ENCODE measurements at regions not wholly inside any gene's neighbourhood (a gene's known extent, or its start where the extent isn't known, plus 50 kb on each side); places are given as distances from the start of the nearest gene placed in this dataset.

DNA sequence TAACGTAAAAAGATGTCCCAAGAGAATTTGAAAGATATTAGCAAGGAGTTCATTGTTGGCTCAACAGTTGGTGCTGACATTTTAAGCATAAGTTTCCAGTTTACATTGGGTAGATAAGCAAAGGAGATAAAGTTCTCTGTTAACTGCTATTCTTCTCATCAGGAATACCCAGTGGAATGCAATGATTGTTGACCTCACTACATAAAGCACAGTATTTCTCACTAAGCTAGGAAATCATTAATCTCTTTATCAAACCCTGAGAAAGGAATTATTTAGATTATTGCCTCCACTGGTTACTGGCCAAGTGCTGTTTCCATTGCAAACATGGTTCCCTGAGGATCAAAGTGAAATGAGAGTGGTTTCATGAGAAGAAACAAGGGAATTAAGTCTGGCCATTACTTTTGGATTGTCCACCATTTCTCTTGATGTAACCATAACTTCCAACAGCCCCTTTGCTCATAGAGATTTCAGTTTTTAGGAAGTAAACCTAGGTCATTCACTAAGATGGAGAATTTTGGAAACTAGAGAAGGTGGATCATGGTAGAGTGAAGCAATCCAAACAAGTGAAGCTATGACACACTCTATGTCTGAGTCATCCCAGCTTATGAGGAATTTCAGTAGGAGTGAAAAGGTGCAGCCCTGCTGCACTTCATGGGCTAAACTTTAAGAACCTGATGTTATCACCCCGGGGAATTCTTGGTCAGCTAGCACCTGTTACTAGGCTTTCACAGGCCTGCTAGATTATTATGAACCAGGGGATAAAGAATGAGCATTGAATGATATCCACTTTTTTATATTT is 163.4 kb downstream of the AREG start:
- H3K4me3 ChIP-seq: no peak overlapping the region

DNA sequence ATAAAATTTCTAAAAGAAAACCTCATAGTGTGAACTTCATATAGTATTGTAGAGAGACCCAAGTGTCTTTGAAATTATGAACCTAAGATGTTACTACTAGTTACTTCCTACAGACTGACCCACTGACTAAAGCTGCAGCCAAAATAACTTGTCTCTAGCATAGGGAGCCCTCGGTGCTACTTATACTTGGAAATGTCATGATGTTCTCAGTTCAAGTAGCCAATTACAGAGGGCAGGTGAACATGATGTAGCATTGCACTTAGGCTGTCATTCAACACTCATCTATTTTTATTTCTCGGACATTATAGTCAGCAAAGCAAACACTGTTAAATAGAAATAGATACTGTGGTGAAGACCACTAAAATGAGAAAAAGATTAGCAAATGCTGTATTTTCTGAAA is 165.6 kb downstream of the AREG start:
- Histone ChIP-seq H3K27ac (no peak overlapping the region), H3K4me1 (no peaks in the 10 kb centered on the region), H3K27me3 (no peaks in the 10 kb centered on the region), H3K36me3 (ENCODE audit: low read depth, missing control alignments) (no peaks in the 10 kb centered on the region), H3K9me3 (no peaks in the 10 kb centered on the region), H3K4me3 (no peak overlapping the region)
- 81 to 97% methylated on average over 2 of the region's 2 CpGs for WGBS, 2 donors
- intact Hi-C loops (cut with DNase I; ENCODE audit: low total_unique reads): no loop called here
- TF ChIP-seq POLR2A (IDR thresholded peaks at IDR 0.05): no peak
- TF ChIP-seq, protein P1, sequence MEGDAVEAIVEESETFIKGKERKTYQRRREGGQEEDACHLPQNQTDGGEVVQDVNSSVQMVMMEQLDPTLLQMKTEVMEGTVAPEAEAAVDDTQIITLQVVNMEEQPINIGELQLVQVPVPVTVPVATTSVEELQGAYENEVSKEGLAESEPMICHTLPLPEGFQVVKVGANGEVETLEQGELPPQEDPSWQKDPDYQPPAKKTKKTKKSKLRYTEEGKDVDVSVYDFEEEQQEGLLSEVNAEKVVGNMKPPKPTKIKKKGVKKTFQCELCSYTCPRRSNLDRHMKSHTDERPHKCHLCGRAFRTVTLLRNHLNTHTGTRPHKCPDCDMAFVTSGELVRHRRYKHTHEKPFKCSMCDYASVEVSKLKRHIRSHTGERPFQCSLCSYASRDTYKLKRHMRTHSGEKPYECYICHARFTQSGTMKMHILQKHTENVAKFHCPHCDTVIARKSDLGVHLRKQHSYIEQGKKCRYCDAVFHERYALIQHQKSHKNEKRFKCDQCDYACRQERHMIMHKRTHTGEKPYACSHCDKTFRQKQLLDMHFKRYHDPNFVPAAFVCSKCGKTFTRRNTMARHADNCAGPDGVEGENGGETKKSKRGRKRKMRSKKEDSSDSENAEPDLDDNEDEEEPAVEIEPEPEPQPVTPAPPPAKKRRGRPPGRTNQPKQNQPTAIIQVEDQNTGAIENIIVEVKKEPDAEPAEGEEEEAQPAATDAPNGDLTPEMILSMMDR (IDR thresholded peaks at IDR 0.05): no peak
- DNase-seq: no peak

More for the DNA sequence above, 163.4 kb downstream of the AREG start:
- WGBS, 2 donors: 85 to 87% methylated on average over 2 of the region's 2 CpGs
- no peak overlapping the region for H3K27ac ChIP-seq
- intact Hi-C loops (cut with DNase I; ENCODE audit: low total_unique reads): no loop called here
- H3K9me3 ChIP-seq: no peaks in the 10 kb centered on the region
- DNase-seq: no peak
- H3K36me3 ChIP-seq (ENCODE audit: low read depth, missing control alignments): no peaks in the 10 kb centered on the region
- TF ChIP-seq POLR2A (IDR thresholded peaks at IDR 0.05): no peak
- TF ChIP-seq, protein P1 (IDR thresholded peaks at IDR 0.05): no peak
- no peaks in the 10 kb centered on the region for H3K27me3 ChIP-seq
- H3K4me1 ChIP-seq: no peaks in the 10 kb centered on the region

DNA sequence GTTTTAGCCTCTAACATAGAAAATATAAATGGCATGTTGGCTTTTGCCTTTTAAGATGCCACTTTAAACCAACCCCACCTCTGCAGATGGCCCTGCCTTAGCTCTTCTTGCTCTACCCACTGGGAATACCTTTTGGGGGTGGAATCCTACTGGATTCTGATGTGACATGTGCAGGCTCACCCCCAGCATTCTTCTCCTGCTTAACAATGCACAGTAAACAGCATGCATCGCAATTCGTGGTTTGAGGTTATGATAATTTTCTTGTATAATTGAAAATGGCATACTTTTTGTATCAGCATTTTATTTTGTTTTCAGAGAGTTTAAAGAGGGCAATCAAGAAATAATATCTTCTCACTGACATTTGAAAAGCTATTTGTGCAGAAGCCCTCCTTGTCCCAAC is 167.9 kb downstream of the AREG start:
- H3K27me3 ChIP-seq: no peaks in the 10 kb centered on the region
- 89 to 97% methylated on average over 2 of the region's 2 CpGs for WGBS, 2 donors
- no peak overlapping the region for H3K4me3 ChIP-seq
- TF ChIP-seq, protein P1 (IDR thresholded peaks at IDR 0.05): no peak
- TF ChIP-seq POLR2A (IDR thresholded peaks at IDR 0.05): no peak
- H3K27ac ChIP-seq: no peak overlapping the region
- no peaks in the 10 kb centered on the region for H3K4me1 ChIP-seq
- DNase-seq: no peak
- intact Hi-C loops (cut with DNase I; ENCODE audit: low total_unique reads): no loop called here
- H3K9me3 ChIP-seq: no peaks in the 10 kb centered on the region
- H3K36me3 ChIP-seq (ENCODE audit: low read depth, missing control alignments): no peaks in the 10 kb centered on the region

DNA sequence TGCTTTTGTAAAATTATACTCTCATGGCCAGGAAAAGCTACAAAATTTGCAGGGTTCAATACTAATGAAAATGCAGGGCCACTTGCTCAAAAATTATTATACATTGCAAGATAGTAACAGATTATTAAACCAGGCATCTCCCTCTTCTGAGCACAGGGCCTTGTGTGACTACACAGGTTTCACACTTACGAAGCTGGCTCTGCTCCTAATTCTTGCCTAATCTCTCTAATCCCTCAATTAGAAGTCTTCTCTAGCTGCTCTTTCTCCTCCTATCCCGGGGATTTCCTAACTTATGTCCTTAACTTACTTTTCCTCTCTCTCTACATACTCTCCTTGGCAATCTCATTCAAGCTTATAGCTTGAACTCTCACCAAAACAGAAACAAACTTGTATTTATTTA is 168.3 kb downstream of the AREG start:
- H3K9me3 ChIP-seq: no peaks in the 10 kb centered on the region
- WGBS, 2 donors: 84 to 86% methylated on average over 2 of the region's 2 CpGs
- no peak overlapping the region for H3K4me3 ChIP-seq
- no peaks in the 10 kb centered on the region for H3K4me1 ChIP-seq
- DNase-seq: no peak
- H3K36me3 ChIP-seq (ENCODE audit: low read depth, missing control alignments): no peaks in the 10 kb centered on the region
- TF ChIP-seq, protein P1 (IDR thresholded peaks at IDR 0.05): no peak
- TF ChIP-seq POLR2A (IDR thresholded peaks at IDR 0.05): no peak
- no peak overlapping the region for H3K27ac ChIP-seq
- intact Hi-C loops (cut with DNase I; ENCODE audit: low total_unique reads): no loop called here
- H3K27me3 ChIP-seq: no peaks in the 10 kb centered on the region

DNA sequence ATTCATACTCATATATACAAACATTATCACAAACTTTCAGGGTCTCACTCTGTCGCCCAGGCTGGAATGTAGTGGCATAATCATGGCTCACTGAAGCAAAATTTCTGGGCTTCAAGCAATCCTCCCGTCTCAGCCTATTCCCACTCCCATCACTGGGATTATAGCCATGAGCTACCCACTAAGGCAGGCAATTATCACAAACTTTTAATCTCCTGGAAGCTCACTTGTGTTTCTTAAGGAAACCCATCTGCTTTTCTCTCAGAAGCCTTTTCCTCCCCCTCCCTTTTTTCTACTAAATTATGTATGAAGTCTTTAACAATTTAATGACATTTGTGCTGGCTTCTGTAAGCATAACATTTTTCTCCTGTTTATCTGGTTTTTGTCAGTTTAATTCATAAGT is 170.5 kb downstream of the AREG start:
- no peak overlapping the region for H3K4me3 ChIP-seq
- no peak for DNase-seq
- intact Hi-C loops (cut with DNase I; ENCODE audit: low total_unique reads): no loop called here
- no peaks in the 10 kb centered on the region for H3K4me1 ChIP-seq
- H3K27me3 ChIP-seq: no peaks in the 10 kb centered on the region
- H3K36me3 ChIP-seq (ENCODE audit: low read depth, missing control alignments): no peaks in the 10 kb centered on the region
- 43 to 54% methylated on average over 2 of the region's 2 CpGs for WGBS, 2 donors
- no peak for TF ChIP-seq POLR2A (IDR thresholded peaks at IDR 0.05)
- TF ChIP-seq, protein P1 (IDR thresholded peaks at IDR 0.05): no peak
- H3K27ac ChIP-seq: no peak overlapping the region
- H3K9me3 ChIP-seq: no peaks in the 10 kb centered on the region
